Neuron (in vitro differentiated cells): ENCODE measurements at regions not wholly inside any gene's neighbourhood (a gene's known extent, or its start where the extent isn't known, plus 50 kb on each side); places are given as distances from the start of the nearest gene placed in this dataset.
"Not testable (repeated sequence)": the region's sequence is repeated elsewhere in the genome, so short reads cannot be mapped to it uniquely, and the experiment has no call there.

Source experiments
- H2AFZ ChIP-seq: one replicate; pipeline ENCODE4 v1.6.1; 2013; ENCODE audit warnings: low read depth, mild to moderate bottlenecking, inconsistent platforms, low read length, moderate library complexity
- H3K27me3 ChIP-seq: one replicate; pipeline ENCODE4 v1.6.1; 2013; ENCODE audit warnings: low read length; ENCODE audit not compliant: insufficient read depth
- H3K36me3 ChIP-seq: one replicate; pipeline ENCODE4 v1.6.1; 2013; ENCODE audit warnings: low read length; ENCODE audit not compliant: insufficient read depth
- H3K4me1 ChIP-seq: one replicate; pipeline ENCODE4 v1.6.1; 2013; ENCODE audit warnings: low read length; ENCODE audit not compliant: insufficient read depth
- H3K4me3 ChIP-seq: 2 replicates; pipeline ENCODE4 v1.5.1; 2013; ENCODE audit warnings: mild to moderate bottlenecking, low read length, moderate library complexity
- H3K9me3 ChIP-seq: one replicate; pipeline ENCODE4 v1.6.1; 2013; ENCODE audit warnings: low read length

DNA sequence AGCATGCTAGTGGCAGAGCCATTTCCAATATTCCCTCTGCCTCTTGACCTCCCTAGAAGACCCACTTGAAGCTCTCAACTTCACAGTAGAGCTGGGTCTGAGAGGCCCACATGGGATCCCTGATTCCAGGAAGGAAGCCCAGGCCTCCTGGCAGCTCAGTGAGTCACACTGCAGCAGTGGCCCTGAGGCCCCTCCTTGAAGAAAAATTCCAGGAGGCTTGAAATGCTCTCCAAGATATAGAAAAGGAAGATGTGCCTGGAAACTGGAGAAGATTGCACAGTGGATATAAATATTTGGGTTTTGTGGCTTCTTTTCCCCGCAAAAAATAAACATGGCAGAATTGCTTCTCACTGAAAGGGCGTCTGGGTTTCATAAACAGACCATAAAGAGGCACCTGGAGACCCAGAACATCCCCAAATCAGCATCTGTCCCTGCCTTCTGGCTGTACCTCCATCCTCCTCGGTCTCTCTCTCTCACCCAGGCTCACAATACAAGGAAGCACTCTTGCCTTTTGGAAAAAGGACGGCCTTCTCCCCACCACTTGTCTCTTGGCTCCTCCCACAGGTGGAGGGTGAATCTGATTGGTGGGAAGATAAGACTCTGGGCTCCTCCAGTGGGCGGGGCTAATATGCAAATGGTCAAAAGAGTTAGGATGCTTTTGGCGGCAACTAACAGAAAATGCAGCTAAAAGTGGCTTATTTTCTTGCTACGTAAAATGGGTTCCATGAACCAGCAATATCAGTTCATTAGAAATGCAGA lies 200.0 kb upstream of the SULF2 start:
- Histone ChIP-seq H3K9me3 (no peaks in the 10 kb centered on the region), H3K4me3 (no peak overlapping the region)

DNA sequence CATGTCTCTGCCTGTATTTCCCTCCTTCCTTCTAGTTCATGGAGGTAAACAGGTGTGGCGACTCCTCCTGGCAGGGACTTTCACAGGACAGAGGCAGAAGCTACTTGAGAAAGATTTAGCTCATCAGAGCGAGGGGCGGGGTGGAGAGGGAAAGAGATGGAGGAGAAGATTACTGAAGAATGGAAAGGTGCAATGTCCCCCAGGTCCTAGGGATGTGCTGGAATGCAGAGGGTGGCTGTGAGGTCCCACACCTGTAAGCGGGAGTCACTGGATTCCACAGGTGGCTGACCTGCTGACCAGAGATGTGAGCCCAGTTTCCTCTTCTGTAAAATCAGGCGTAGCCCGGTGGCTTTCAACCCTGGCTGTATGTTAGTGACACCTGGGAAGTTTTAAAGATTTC lies 199.2 kb upstream of the SULF2 start:
- H3K4me1 ChIP-seq, result peaks cover 12% of the 10 kb centered on the region
- no peaks in the 10 kb centered on the region for H3K27me3 ChIP-seq
- no peaks in the 10 kb centered on the region for H3K9me3 ChIP-seq
- H3K36me3 ChIP-seq, result no peaks in the 10 kb centered on the region
- H2AFZ ChIP-seq, result no peak overlapping the region
- no peak overlapping the region for H3K4me3 ChIP-seq

More for the DNA sequence above, 200.0 kb upstream of the SULF2 start:
- H3K27me3 ChIP-seq, result no peaks in the 10 kb centered on the region
- H3K36me3 ChIP-seq, result no peaks in the 10 kb centered on the region
- peaks cover 12% of the 10 kb centered on the region for H3K4me1 ChIP-seq
- H2AFZ ChIP-seq, result no peak overlapping the region

DNA sequence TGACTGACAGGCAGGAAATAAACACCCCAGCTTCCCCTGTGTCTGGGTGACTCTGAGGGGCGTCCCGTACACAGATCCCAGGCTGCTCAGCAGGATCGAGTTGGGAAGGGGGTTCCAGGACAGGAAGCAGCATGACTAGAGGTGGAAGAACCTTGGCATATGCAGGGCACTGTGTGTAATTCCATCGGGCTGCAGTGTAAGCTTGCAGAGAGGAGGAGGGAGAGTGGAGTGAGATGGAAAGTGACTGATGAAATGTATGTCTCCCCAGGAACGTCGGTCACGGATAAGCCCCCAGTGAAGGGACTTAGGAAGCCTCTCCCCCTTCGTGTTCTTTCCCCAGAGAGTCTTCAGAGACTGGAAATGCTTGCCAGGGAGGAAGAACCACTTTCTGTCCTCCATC lies 198.4 kb upstream of the SULF2 start:
- H3K36me3 ChIP-seq, H2AFZ ChIP-seq, H3K4me3 ChIP-seq, H3K9me3 ChIP-seq, H3K27me3 ChIP-seq, H3K4me1 ChIP-seq: not testable (repeated sequence)

DNA sequence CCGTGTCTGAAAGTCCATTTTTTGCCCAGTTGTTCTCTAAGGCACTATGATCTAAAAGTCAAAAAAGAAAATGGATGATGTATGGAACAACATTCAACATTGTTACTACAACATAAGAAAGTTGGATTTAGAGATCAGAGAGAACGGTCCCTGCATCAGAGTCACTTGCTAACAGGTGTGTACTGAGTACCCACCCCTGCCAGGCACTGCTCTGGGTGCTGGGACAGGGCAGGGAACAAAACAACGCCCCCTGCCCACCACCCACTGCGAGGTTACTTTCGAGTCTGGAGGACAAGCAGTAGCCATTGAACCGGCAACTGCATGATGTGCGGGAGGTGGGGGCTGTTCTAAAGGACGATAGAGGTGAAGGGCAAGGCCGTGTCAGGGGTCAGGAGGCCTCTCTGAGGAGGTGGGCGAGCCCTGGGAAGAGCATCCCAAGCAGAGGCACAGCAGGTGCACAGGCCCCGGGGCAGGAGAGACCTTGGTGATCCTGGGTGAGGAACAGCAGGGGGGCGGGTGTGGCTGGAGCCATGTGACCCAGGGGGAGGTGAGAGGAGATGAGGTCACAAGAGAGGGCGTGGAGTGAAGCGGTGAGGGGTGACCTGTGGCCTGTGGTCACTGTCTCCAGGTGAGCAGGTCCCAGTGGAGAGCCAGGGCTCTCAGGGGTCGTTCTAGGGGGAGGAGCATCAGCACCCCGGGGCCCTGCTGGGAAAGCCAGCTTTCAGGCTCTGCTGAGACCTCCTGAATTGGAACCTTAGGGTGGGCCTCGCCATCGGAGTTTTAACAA lies 197.5 kb upstream of the SULF2 start:
- Histone ChIP-seq H3K9me3 (no peaks in the 10 kb centered on the region), H3K27me3 (no peaks in the 10 kb centered on the region), H3K36me3 (no peaks in the 10 kb centered on the region), H2AFZ (no peak overlapping the region), H3K4me1 (peaks cover 8% of the 10 kb centered on the region), H3K4me3 (no peak overlapping the region)

DNA sequence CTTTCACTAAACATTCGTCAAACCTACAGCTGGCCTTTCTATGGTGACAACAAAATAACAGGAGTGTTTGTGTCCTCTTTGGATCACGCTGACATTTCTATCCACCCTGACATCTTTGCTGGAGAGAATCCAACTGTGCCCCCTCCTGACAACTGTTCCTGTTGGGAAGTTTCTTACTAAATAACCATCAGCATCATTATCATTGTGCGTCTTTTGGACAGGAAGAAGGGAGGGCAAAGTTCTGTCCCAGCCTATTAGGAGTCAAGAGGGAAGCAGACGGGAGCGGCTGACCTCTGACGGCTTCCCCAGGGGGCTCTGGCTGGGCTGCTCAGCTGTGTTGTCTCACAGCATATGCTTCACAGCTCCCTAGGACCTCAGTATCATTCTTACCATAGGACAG lies 195.9 kb upstream of the SULF2 start:
- Histone ChIP-seq H3K36me3 (no peaks in the 10 kb centered on the region), H3K4me3 (no peak overlapping the region), H3K27me3 (no peaks in the 10 kb centered on the region), H3K9me3 (no peaks in the 10 kb centered on the region), H3K4me1 (peaks cover 8% of the 10 kb centered on the region), H2AFZ (no peak overlapping the region)

DNA sequence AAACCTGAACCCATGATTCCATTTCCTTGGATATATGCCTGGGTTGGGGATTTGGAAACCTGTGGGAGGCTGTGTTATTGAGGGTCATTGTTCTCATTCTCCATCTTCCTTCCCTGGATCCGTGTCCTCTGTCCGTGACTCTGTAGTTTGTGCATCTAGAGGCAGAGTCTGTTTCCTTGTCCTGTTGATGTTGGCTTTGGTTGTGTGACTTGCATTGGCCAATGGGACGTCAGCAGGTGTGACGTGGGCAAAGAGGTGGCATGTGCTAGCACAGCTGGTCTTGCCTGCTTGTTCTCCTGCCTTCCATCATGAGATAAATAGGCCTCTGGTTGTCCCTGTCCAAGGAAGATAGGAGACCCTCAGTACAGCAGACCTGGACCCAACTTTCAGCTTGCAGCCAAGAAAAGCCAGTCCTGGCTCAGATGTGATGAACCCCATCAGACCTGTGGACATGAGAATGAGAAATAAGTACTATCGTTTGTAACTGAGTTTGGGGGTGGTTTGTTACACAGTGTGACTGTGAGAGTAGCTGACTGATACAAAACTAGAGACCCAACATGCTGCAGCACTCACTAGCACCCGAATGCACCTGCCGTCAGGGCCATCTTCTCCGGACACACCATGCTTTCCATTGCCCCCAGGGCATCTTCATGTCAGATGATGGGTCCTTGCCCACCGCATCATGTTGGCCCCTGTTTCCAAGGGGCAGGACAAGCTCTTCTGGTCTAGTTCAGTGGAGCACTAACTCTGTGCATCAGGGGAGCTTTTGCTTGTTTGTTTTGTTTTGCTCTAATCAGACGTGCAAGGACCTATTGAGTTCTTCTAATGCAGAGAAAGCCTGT lies 195.3 kb upstream of the SULF2 start:
- Histone ChIP-seq H3K9me3 (no peaks in the 10 kb centered on the region), H3K4me3 (no peak overlapping the region), H3K27me3 (no peaks in the 10 kb centered on the region), H2AFZ (no peak overlapping the region), H3K4me1 (peaks cover 8% of the 10 kb centered on the region), H3K36me3 (no peaks in the 10 kb centered on the region)

DNA sequence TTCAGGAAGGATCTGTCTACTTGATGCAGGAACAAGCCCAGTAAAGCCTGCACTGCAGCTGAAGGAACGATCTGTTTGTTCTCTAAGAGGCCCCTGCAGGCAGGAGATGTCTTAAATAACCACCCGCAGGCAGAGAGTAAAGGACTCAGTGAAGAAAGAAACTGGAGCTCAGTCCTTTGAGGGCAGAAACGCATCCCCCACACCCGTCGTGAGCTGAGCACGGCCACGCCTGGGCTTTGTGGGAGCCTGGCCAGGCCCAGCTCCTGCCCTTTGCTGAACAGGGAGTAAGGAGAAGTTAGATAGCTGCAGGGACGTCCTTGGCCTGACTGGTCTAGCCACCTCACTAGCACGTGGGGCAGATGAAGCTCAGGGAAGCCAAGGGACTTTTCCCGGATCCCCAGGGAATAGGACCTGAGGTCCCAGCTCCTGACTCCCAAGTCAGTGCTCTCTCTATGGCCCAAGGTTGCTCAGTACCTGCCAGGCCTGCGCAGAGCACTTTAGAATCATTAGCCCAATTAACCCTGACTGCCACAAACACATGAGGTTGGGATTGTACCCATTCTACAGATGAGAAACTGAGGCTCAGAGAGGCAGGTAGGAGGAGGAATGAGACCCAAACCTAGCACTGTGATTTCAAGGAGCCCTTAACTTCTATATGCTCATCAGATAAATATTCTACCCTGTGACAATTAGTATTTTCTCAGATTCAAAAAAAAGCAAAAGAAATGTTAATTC lies 194.2 kb upstream of the SULF2 start:
- H3K36me3 ChIP-seq, H3K9me3 ChIP-seq, H3K4me3 ChIP-seq, H3K4me1 ChIP-seq, H3K27me3 ChIP-seq, H2AFZ ChIP-seq: not testable (repeated sequence)

DNA sequence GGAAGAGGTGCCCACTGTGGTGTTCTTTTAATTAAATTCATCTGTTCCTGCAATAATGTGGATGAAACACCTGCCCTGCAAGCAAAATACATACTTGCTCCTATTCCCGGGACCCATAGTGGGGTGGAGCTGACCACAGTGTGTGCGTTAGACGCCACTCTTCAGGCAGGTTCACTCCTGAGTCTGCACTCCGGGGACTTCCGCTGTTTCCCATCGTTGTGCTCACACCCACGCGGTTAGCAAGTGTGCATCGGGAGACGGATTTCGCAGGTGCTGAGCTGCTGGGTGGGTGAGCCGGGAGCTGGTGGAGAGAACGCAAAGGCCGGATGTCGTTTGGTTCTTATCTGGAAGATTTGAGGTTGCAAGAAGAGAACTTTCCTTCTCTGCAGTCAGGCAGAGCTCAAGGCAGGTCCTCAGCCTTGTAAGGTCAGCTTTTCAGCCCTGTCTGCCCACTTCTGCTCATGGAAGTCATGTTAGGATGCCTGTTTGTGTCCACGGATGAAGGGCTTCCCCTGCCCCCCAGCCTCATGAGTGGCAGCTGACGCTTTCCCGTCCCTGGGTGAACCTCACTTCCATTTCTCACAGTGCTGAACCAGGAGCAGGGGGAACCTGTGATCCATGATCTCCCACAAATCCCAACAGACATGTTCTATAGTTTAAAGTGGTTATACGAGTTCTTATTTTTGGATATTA lies 193.3 kb upstream of the SULF2 start:
- H2AFZ ChIP-seq, H3K4me3 ChIP-seq, H3K9me3 ChIP-seq, H3K36me3 ChIP-seq, H3K27me3 ChIP-seq: not testable (repeated sequence)
- peaks cover 17% of the 10 kb centered on the region for H3K4me1 ChIP-seq

DNA sequence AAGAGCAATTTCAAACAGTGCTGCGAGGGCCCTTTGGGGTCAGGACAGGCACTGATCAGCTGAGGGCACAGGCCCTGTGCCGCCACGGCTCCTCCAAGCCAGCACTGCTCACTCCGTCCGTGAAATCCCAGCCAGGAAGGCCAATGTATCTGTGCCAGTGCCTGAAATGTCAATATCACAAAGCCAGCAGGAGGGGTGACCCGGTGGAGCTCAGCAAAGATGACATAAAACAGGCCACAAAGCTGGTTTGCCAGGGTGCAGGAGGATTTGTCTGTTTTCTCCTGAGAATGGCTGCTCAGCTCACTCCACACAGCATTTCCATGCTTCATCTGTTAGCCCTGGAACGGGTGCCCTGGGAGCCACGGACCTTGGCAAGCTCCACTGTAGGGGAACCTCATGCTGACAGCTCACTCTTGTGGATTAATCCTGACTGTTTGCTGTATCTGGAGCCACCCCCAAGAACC lies 192.5 kb upstream of the SULF2 start:
- not testable (repeated sequence) for H3K27me3 ChIP-seq, H3K4me3 ChIP-seq, H2AFZ ChIP-seq, H3K9me3 ChIP-seq, H3K36me3 ChIP-seq
- H3K4me1 ChIP-seq, result peaks cover 21% of the 10 kb centered on the region

DNA sequence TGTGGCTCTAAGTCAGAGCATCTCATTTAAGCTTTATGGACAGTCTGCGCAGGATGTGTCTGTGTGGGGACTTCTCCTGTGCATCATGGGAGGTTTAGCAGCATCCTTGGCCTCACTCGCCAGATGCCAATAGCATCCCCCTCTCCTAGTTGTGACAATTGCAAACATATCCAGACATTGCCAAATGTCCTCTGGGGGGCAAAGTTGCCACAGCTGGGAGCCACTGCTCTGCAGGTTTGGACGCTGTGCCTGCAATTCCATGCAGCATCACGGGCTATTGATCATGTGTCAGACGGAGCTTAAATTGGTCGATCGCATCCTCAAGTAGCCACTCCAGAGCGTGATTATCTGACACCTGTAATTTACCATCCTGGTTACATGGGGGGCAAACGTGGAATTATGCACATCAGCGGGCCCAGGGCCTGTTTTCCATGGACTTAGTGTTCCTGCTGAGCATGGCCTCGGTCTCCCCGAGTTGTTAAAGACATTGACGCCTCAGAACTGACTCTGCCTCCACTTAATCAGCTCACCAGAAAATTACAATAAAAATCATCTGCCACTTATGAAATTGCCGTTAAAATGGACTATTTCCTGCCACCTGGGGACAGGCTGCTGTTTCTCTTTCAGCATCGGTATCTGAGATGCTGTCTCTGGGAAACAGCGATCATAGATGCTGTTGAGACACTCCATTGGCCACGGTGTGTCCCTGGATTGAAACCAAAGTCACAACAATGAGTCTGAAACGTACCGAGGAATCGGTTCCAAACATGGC lies 191.9 kb upstream of the SULF2 start:
- H3K9me3 ChIP-seq, H3K4me3 ChIP-seq, H2AFZ ChIP-seq, H3K36me3 ChIP-seq, H3K27me3 ChIP-seq: not testable (repeated sequence)
- peaks cover 27% of the 10 kb centered on the region for H3K4me1 ChIP-seq

DNA sequence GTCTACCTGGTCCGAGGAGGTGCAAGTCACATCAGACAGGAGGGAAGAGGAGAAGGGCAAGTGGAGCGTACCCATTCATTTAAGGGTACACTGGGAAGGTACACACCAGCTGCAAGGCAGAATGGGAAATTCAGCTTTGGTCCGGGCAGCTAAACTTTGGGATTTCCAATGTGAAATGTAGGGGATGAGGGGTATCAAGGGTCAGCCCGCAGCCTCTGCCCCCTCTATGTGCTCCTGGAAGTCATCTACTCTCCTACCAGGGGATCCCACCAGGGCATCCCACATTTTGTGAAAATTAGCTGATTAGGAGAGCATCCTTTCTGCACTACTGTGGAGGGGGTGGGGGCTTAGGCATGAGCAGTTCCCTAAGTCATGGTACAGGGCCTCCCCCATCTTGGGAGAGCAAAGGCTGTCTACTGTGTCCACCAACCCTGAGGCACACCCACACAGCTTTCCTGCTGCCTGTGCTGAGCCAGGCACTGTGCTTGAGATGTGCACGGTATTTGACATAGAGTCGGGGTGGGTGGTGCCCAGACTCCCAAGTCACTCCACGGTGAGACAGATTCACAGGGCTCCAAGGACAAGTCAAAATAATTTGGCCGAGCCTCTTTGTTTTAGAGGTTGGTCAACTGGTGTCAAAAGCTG lies 189.1 kb upstream of the SULF2 start:
- H3K4me1 ChIP-seq, result peaks cover 47% of the 10 kb centered on the region
- no peaks in the 10 kb centered on the region for H3K27me3 ChIP-seq
- no peaks in the 10 kb centered on the region for H3K36me3 ChIP-seq
- H3K9me3 ChIP-seq, result no peaks in the 10 kb centered on the region
- no peak overlapping the region for H3K4me3 ChIP-seq
- H2AFZ ChIP-seq, result no peak overlapping the region
